K562 (cell line): ENCODE measurements at regions not wholly inside any gene's neighbourhood (a gene's known extent, or its start where the extent isn't known, plus 50 kb on each side); places are given as distances from the start of the nearest gene placed in this dataset.
"Not testable (repeated sequence)": the region's sequence is repeated elsewhere in the genome, so short reads cannot be mapped to it uniquely, and the experiment has no call there.

Experiments
- ATAC-seq: fragments of 200-7000 bp; cut with Tn5 transposase; 3 replicates; pipeline ENCODE4 v1.9.1; 2020; ENCODE audit warnings: moderate library complexity
- BruUV-seq: library from RNA; stranded (reverse); fragments of 400-500 nt; replicated peaks from 2 replicates; lab custom pipeline; 2021; lab: Mats Ljungman, UMichigan
- CTCF ChIA-PET: fragments of 300-600 bp; formaldehyde crosslinking; extraction: SDS; loops from one replicate; lab custom pipeline; 2021; ENCODE audit warnings: low intra/inter-chr PET ratio; lab: Yijun Ruan, JAX
- POLR2A ChIA-PET: fragments of 300-600, 350-650 bp; sonication (Branson Sonifier 250); formaldehyde crosslinking; extraction: SDS; loops from one replicate; lab custom pipeline; 2021; ENCODE audit warnings: antibody characterized with exemption, inconsistent platforms; lab: Yijun Ruan, JAX
- DNase-seq, 4 experiments: peaks; one replicate each; pipeline versions ENCODE4 v3.0.0 to v3.0.0-alpha.2; 2011 to 2018; ENCODE audit warnings: low spot score in 3 of 4, mixed read lengths in 3 of 4; ENCODE audit errors: extremely low read depth in 1 of 4
- FAIRE-seq: peaks from 2 replicates; lab custom pipeline; 2011; peaks lifted over from hg19 to GRCh38; lab: Jason Lieb, UNC
- H2AFZ ChIP-seq: 2 replicates; pipeline ENCODE4 v1.6.0; 2011; ENCODE audit warnings: low read depth, low read length, control low read depth, inconsistent platforms
- H3K27ac ChIP-seq: fragments of 200-600 bp; 3 replicates; pipeline ENCODE4 v1.8.0; 2011; ENCODE audit warnings: low read depth, mild to moderate bottlenecking, control low read depth, inconsistent platforms, low read length, moderate library complexity, mixed read lengths; ENCODE audit errors: extremely low read depth
- H3K27me3 ChIP-seq, 2 experiments: fragments of 300-600 bp in 1 of 2; 2 replicates in 1 of 2; 3 replicates in 1 of 2; pipeline versions ENCODE4 v1.6.0 to v1.8.0; 2011; ENCODE audit warnings: inconsistent platforms in 2 of 2, low read length in 2 of 2, mild to moderate bottlenecking in 1 of 2, mixed read lengths in 1 of 2, moderate library complexity in 1 of 2; ENCODE audit not compliant: control insufficient read depth in 2 of 2, insufficient read depth in 2 of 2
- H3K36me3 ChIP-seq: fragments of 300-600 bp; 3 replicates; pipeline ENCODE4 v1.8.0; 2011; ENCODE audit warnings: mild to moderate bottlenecking, low read length, inconsistent platforms; ENCODE audit not compliant: control insufficient read depth, insufficient read depth
- H3K4me1 ChIP-seq, 2 experiments: fragments of 200-600 bp in 1 of 2; replicated peaks in 1 of 2; 2 replicates in 1 of 2; 3 replicates in 1 of 2; pipeline versions ENCODE4 v1.5.1 to v1.8.0; 2011; ENCODE audit warnings: inconsistent platforms in 2 of 2, low read length in 2 of 2, mild to moderate bottlenecking in 1 of 2, mixed read lengths in 1 of 2, moderate library complexity in 1 of 2; ENCODE audit not compliant: control insufficient read depth in 2 of 2, insufficient read depth in 2 of 2
- H3K4me2 ChIP-seq: 2 replicates; pipeline ENCODE4 v1.6.1; 2011; ENCODE audit warnings: low read length, control low read depth, inconsistent platforms, mixed read lengths; ENCODE audit not compliant: insufficient read depth
- H3K4me3 ChIP-seq: fragments of 200-600 bp; sonication (generic), shearing (Covaris generic); 2 replicates; pipeline ENCODE4 v1.5.1; 2016; ENCODE audit warnings: control low read depth, inconsistent platforms
- H3K79me2 ChIP-seq: fragments of 200-600 bp; 3 replicates; pipeline ENCODE4 v1.8.0; 2011; ENCODE audit warnings: low read length, inconsistent platforms; ENCODE audit not compliant: control insufficient read depth, insufficient read depth
- H3K9ac ChIP-seq, 2 experiments: 2 replicates each; pipeline versions ENCODE4 v1.6.0 to v1.6.1; 2011; ENCODE audit warnings: low read depth in 2 of 2, low read length in 2 of 2, control low read depth in 1 of 2, inconsistent platforms in 1 of 2, mild to moderate bottlenecking in 1 of 2, mixed read lengths in 1 of 2; ENCODE audit not compliant: insufficient read depth in 1 of 2
- H3K9me1 ChIP-seq: one replicate; pipeline ENCODE4 v1.6.0; 2011; ENCODE audit warnings: inconsistent platforms, mild to moderate bottlenecking, low read length, moderate library complexity; ENCODE audit not compliant: control insufficient read depth, insufficient read depth
- H3K9me3 ChIP-seq: replicated peaks from 2 replicates; pipeline ENCODE4 v1.5.1; 2011; ENCODE audit warnings: low read depth, low read length, inconsistent platforms; ENCODE audit not compliant: control insufficient read depth, insufficient read depth
- H4K20me1 ChIP-seq: replicated peaks from 2 replicates; pipeline ENCODE4 v1.6.1; 2011; ENCODE audit warnings: low read length, inconsistent platforms, mixed read lengths; ENCODE audit not compliant: control insufficient read depth, insufficient read depth
- CBFA2T3 ChIP-seq: fragments of 450-650 bp; IDR thresholded peaks from 2 replicates; pipeline ENCODE4 v1.6.1; 2017
- CREM ChIP-seq: IDR thresholded peaks from 2 replicates; pipeline ENCODE4 v1.6.1; 2014; ENCODE audit warnings: antibody characterized with exemption, low read depth
- EP300 ChIP-seq: IDR thresholded peaks from 2 replicates; pipeline ENCODE4 v1.6.1; 2012; ENCODE audit warnings: low read length, improper control_type of control experiment
- MED1 ChIP-seq: sonication (generic); formaldehyde crosslinking; IDR thresholded peaks from 2 replicates; pipeline ENCODE4 v1.8.1; 2023; ENCODE audit warnings: missing genetic modification reagents, borderline replicate concordance
- MYNN ChIP-seq, 2 experiments: sonication (generic); formaldehyde crosslinking in 1 of 2; IDR thresholded peaks; 2 replicates each; pipeline versions ENCODE4 v1.5.0 to v1.6.1; 2016 to 2020; ENCODE audit warnings: antibody characterized with exemption in 1 of 2, missing genetic modification reagents in 1 of 2
- NFRKB ChIP-seq: fragments of 450-650 bp; IDR thresholded peaks from 2 replicates; pipeline ENCODE4 v1.6.1; 2016; ENCODE audit warnings: low read depth
- NR1H2 ChIP-seq: sonication (generic); formaldehyde crosslinking; IDR thresholded peaks from 2 replicates; pipeline ENCODE4 v1.4.0; 2020; ENCODE audit warnings: mild to moderate bottlenecking, missing genetic modification reagents
- RUNX1 ChIP-seq: sonication (generic); IDR thresholded peaks from 2 replicates; pipeline ENCODE4 v1.6.1; 2016; ENCODE audit warnings: antibody characterized with exemption, low read depth
- SRSF1 ChIP-seq: fragments of 200-400 bp; formaldehyde crosslinking; IDR thresholded peaks from 2 replicates; pipeline ENCODE4 v1.6.1; 2017; ENCODE audit warnings: mild to moderate bottlenecking, low read depth, low read length, moderate library complexity
- U2AF2 ChIP-seq: fragments of 200-400 bp; formaldehyde crosslinking; optimal IDR thresholded peaks from 2 replicates; pipeline ENCODE3; 2017; ENCODE audit warnings: low read depth, mild to moderate bottlenecking, low read length
- ZNF133 ChIP-seq: fragments of 250-450 bp; sonication (Bioruptor Pico); IDR thresholded peaks from 2 replicates; pipeline ENCODE4 v1.4.0; 2020; ENCODE audit warnings: mild to moderate bottlenecking
- ZNF584 ChIP-seq: fragments of 200-800 bp; sonication (Bioruptor generic); IDR thresholded peaks from 2 replicates; pipeline ENCODE4 v1.6.1; 2016; ENCODE audit warnings: low read depth, mild to moderate bottlenecking, missing genetic modification characterization, missing compliant biosample characterization
- ZZZ3 ChIP-seq: fragments of 450-650 bp; IDR thresholded peaks from 2 replicates; pipeline ENCODE4 v1.6.1; 2016; ENCODE audit warnings: antibody characterized with exemption, mild to moderate bottlenecking, moderate library complexity
- WGBS: fragments of 100-300 bp; shearing (Covaris generic); methylation state at CpG from one replicate; pipeline ENCODE4 v1.1.6; 2016; ENCODE audit warnings: low coverage, mixed read lengths; ENCODE audit not compliant: insufficient coverage; ENCODE audit errors: missing lambda C conversion rate; 5-methylcytosine and 5-hydroxymethylcytosine counted together
- in situ Hi-C: fragments of 300-500 bp; cut with MboI; formaldehyde crosslinking; loops from 4 replicates; pipeline ENCODE4 v1.15.0; 2018; ENCODE audit warnings: inconsistent platforms, mixed read lengths
- intact Hi-C: fragments of 100-400 bp; cut with micrococcal nuclease; formaldehyde crosslinking; loops from 2 replicates; pipeline ENCODE4 v1.14.2; 2022
- TF ChIP-seq, protein P1 (sequence below): sonication (generic); formaldehyde crosslinking; IDR thresholded peaks from 2 replicates; pipeline ENCODE4 v1.4.0; 2020; ENCODE audit warnings: mild to moderate bottlenecking, missing genetic modification reagents

DNA sequence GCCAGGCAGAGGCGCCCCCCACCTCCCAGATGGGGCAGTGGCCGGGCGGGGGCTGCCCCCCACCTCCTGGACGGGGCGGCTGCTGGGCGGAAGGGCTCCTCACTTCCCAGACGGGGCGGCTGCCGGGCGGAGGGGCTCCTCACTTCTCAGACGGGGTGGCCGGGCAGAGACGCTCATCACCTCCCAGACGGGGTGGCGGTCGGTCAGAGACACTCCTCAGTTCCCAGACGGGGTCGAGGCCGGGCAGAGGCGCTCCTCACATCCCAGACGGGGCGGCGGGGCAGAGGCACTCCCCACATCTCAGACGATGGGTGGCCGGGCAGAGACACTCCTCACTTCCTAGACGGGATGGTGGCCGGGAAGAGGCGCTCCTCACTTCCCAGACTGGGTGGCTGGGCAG is 79.9 kb upstream of the OR9Q1 start:
- H3K9ac ChIP-seq, H2AFZ ChIP-seq, ATAC-seq, CTCF ChIA-PET, BruUV-seq, H4K20me1 ChIP-seq, DNase-seq, H3K36me3 ChIP-seq, H3K4me2 ChIP-seq, H3K9me3 ChIP-seq, FAIRE-seq, H3K4me3 ChIP-seq, POLR2A ChIA-PET, H3K79me2 ChIP-seq, H3K9me1 ChIP-seq, in situ Hi-C loops, H3K4me1 ChIP-seq, H3K27ac ChIP-seq: not testable (repeated sequence)
- peaks cover 6 to 22% of the 10 kb centered on the region in 2 experiments; a peak in 3 of 5 replicates for H3K27me3 ChIP-seq
- intact Hi-C loops: loop anchor here (10.0 kb wide), 1 partner anchor 59 kb away; no protein-coding TSS in a partner anchor
- WGBS: 0% methylated on average over 3 of the region's 28 CpGs

DNA sequence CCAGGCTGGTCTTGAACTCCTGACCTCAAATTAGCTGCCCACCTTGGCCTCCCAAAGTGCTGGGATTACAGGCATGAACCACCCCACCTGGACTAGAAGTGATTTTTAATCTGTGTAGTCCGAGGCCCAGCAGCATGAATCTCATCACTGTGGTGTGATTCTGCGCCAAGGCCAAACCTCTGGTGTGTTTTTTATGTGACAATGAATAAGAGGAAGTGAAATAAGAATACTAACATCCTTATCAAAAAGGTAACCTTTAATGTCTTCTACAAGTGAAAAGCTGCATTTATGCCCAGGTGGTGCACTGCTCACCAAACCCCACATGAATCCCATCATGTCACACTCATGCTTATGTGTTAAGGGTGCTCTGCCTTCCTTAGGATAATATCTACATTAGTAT is 77.1 kb upstream of the OR9Q1 start:
- Histone ChIP-seq H3K4me2 (no peak overlapping the region), H3K4me3 (no peak overlapping the region), H3K36me3 (no peaks in the 10 kb centered on the region), H3K9ac (no peak overlapping the region), H3K79me2 (no peaks in the 10 kb centered on the region), H3K27me3 (peaks cover 0 to 19% of the 10 kb centered on the region in 2 experiments; a peak in 2 of 5 replicates), H3K9me1 (no peaks in the 10 kb centered on the region), H3K27ac (no peak overlapping the region), H4K20me1 (no peaks in the 10 kb centered on the region), H3K9me3 (no peaks in the 10 kb centered on the region), H3K4me1 (no peaks in the 10 kb centered on the region), H2AFZ (no peak overlapping the region)
- CTCF ChIA-PET: no interaction called here
- in situ Hi-C loops (no loop called here), intact Hi-C loops (loop anchor here (10.0 kb wide), 1 partner anchor 62 kb away; no protein-coding TSS in a partner anchor)
- POLR2A ChIA-PET: no interaction called here
- TF ChIP-seq ZNF584 (CRISPR knock-in tag) (no peak), MYNN (IDR thresholded peaks at IDR 0.05) (no peak), MYNN (CRISPR knock-in tag; IDR thresholded peaks at IDR 0.05) (no peak), CREM (no peak), MED1 (CRISPR knock-in tag) (no peak), SRSF1 (no peak), RUNX1 (no peak), ZNF133 (CRISPR knock-in tag) (no peak), ZZZ3 (no peak), EP300 (no peak), NR1H2 (CRISPR knock-in tag) (no peak), NFRKB (no peak), CBFA2T3 (no peak), U2AF2 (no peak)
- TF ChIP-seq, protein P1, sequence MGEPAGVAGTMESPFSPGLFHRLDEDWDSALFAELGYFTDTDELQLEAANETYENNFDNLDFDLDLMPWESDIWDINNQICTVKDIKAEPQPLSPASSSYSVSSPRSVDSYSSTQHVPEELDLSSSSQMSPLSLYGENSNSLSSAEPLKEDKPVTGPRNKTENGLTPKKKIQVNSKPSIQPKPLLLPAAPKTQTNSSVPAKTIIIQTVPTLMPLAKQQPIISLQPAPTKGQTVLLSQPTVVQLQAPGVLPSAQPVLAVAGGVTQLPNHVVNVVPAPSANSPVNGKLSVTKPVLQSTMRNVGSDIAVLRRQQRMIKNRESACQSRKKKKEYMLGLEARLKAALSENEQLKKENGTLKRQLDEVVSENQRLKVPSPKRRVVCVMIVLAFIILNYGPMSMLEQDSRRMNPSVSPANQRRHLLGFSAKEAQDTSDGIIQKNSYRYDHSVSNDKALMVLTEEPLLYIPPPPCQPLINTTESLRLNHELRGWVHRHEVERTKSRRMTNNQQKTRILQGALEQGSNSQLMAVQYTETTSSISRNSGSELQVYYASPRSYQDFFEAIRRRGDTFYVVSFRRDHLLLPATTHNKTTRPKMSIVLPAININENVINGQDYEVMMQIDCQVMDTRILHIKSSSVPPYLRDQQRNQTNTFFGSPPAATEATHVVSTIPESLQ: no peak
- DNase-seq (no peak), ATAC-seq (no peak), FAIRE-seq (no peak)
- 7% methylated on average over 2 of the region's 2 CpGs for WGBS
- BruUV-seq: no TSS peak
